Skeletal muscle tissue (tissue), 3 donors: ENCODE measurements at regions not wholly inside any gene's neighbourhood (a gene's known extent, or its start where the extent isn't known, plus 50 kb on each side); places are given as distances from the start of the nearest gene placed in this dataset.
A peak's percentile ranks its signal among the peaks of the same experiment; 100 is the strongest.

Source experiments
- H3K27ac ChIP-seq: one replicate; pipeline ENCODE4 v1.7.0; 2013; ENCODE audit warnings: mild to moderate bottlenecking, low read depth, low read length, inconsistent platforms
- H3K27me3 ChIP-seq, 3 donors: one replicate each; pipeline ENCODE4 v1.7.0; 2013; ENCODE audit warnings: low read length in 3 of 3; ENCODE audit not compliant: control insufficient read depth in 3 of 3, insufficient read depth in 3 of 3
- H3K36me3 ChIP-seq, 3 donors: one replicate each; pipeline ENCODE4 v1.7.0; 2013; ENCODE audit warnings: low read length in 3 of 3; ENCODE audit not compliant: control insufficient read depth in 3 of 3, insufficient read depth in 3 of 3
- H3K4me1 ChIP-seq, 3 donors: one replicate each; pipeline ENCODE4 v1.7.0; 2013; ENCODE audit warnings: low read length in 3 of 3, mild to moderate bottlenecking in 3 of 3; ENCODE audit not compliant: control insufficient read depth in 3 of 3, insufficient read depth in 3 of 3
- H3K4me3 ChIP-seq, 3 donors: one replicate each; pipeline ENCODE4 v1.7.0; 2013; ENCODE audit warnings: low read length in 3 of 3
- H3K9ac ChIP-seq, 3 donors: one replicate each; pipeline ENCODE4 v1.7.0; 2013; ENCODE audit warnings: low read length in 3 of 3, mild to moderate bottlenecking in 3 of 3, moderate library complexity in 2 of 3, low read depth in 1 of 3
- H3K9me3 ChIP-seq, 3 donors: one replicate each; pipeline ENCODE4 v1.7.0; 2013; ENCODE audit warnings: low read length in 3 of 3; ENCODE audit not compliant: control insufficient read depth in 3 of 3
- donor health status: Osteomylitis.

GRCh38 chr4:15213302-15213970 is 211.2 kb downstream of the CPEB2 start:
- Histone ChIP-seq H3K9ac (no peak overlapping the region), H3K27me3 (no peaks in the 10 kb centered on the region), H3K4me1 (no peaks in the 10 kb centered on the region), H3K27ac (no peak overlapping the region), H3K4me3 (no peak overlapping the region), H3K9me3 (no peaks in the 10 kb centered on the region), H3K36me3 (no peaks in the 10 kb centered on the region)

GRCh38 chr4:15215109-15215508 is 212.7 kb upstream of the C1QTNF7 start:
- H3K9ac ChIP-seq: no peak overlapping the region
- H3K4me1 ChIP-seq: no peaks in the 10 kb centered on the region
- no peaks in the 10 kb centered on the region for H3K36me3 ChIP-seq
- H3K27ac ChIP-seq: no peak overlapping the region
- H3K9me3 ChIP-seq: no peaks in the 10 kb centered on the region
- H3K4me3 ChIP-seq: no peak overlapping the region
- no peaks in the 10 kb centered on the region for H3K27me3 ChIP-seq

- Histone ChIP-seq H3K9ac (no peak overlapping the region), H3K27me3 (no peaks in the 10 kb centered on the region), H3K27ac (no peak overlapping the region)
These were observed 201.6 kb upstream of the C1QTNF7 start for GRCh38 chr4:15226203-15226602.

GRCh38 chr4:15231265-15232091 is 196.4 kb upstream of the C1QTNF7 start:
- Histone ChIP-seq H3K4me3 (no peak overlapping the region), H3K4me1 (peaks cover 3 to 13% (median 4%) of the 10 kb centered on the region in 3 donors), H3K9me3 (no peaks in the 10 kb centered on the region), H3K9ac (no peak overlapping the region), H3K36me3 (no peaks in the 10 kb centered on the region), H3K27ac (no peak overlapping the region), H3K27me3 (peaks cover 0 to 3% (median 0%) of the 10 kb centered on the region in 3 donors)

More at GRCh38 chr4:15226203-15226602, 201.6 kb upstream of the C1QTNF7 start:
- no peak overlapping the region for H3K4me3 ChIP-seq
- no peaks in the 10 kb centered on the region for H3K36me3 ChIP-seq
- H3K9me3 ChIP-seq: no peaks in the 10 kb centered on the region
- no peaks in the 10 kb centered on the region for H3K4me1 ChIP-seq

GRCh38 chr4:15232366-15233263 is 195.2 kb upstream of the C1QTNF7 start:
- H3K4me1 ChIP-seq: peaks cover 3 to 13% (median 4%) of the 10 kb centered on the region in 3 donors
- H3K36me3 ChIP-seq: no peaks in the 10 kb centered on the region
- peaks cover 0 to 3% (median 0%) of the 10 kb centered on the region in 3 donors for H3K27me3 ChIP-seq
- no peak overlapping the region for H3K27ac ChIP-seq
- no peaks in the 10 kb centered on the region for H3K9me3 ChIP-seq
- H3K9ac ChIP-seq: no peak overlapping the region
- no peak overlapping the region for H3K4me3 ChIP-seq

- Histone ChIP-seq H3K9me3 (no peaks in the 10 kb centered on the region), H3K9ac (no peak overlapping the region), H3K27ac (peak overlapping the region; percentile 15), H3K4me1 (peaks cover 3 to 13% (median 4%) of the 10 kb centered on the region in 3 donors), H3K4me3 (no peak overlapping the region), H3K36me3 (no peaks in the 10 kb centered on the region), H3K27me3 (peaks cover 0 to 3% (median 0%) of the 10 kb centered on the region in 3 donors)
These were observed 194.6 kb upstream of the C1QTNF7 start for GRCh38 chr4:15233264-15233597.

- Histone ChIP-seq H3K9ac (no peak overlapping the region), H3K36me3 (no peaks in the 10 kb centered on the region), H3K9me3 (no peaks in the 10 kb centered on the region), H3K4me3 (no peak overlapping the region), H3K27ac (peak overlapping the region; percentile 15), H3K4me1 (peaks cover 3 to 13% (median 4%) of the 10 kb centered on the region in 3 donors), H3K27me3 (peaks cover 0 to 3% (median 0%) of the 10 kb centered on the region in 3 donors)
These were observed 194.2 kb upstream of the C1QTNF7 start for GRCh38 chr4:15233626-15234025.

GRCh38 chr4:15234116-15234855 is 193.5 kb upstream of the C1QTNF7 start:
- H3K9ac ChIP-seq: no peak overlapping the region
- H3K9me3 ChIP-seq: no peaks in the 10 kb centered on the region
- H3K36me3 ChIP-seq: no peaks in the 10 kb centered on the region
- peaks cover 7 to 16% (median 9%) of the 10 kb centered on the region in 3 donors for H3K4me1 ChIP-seq
- H3K27ac ChIP-seq: peak overlapping the region; percentile 15
- H3K27me3 ChIP-seq: peaks cover 0 to 3% (median 0%) of the 10 kb centered on the region in 3 donors
- no peak overlapping the region for H3K4me3 ChIP-seq

GRCh38 chr4:15234856-15235126 is 193.0 kb upstream of the C1QTNF7 start:
- H3K27ac ChIP-seq: no peak overlapping the region

More at GRCh38 chr4:15234856-15235126, 193.0 kb upstream of the C1QTNF7 start:
- Histone ChIP-seq H3K4me3 (no peak overlapping the region), H3K9me3 (no peaks in the 10 kb centered on the region), H3K27me3 (peaks cover 0 to 3% (median 0%) of the 10 kb centered on the region in 3 donors), H3K36me3 (no peaks in the 10 kb centered on the region), H3K4me1 (peaks cover 7 to 20% (median 9%) of the 10 kb centered on the region in 3 donors), H3K9ac (no peak overlapping the region)
